ENCODE measurements at regions not wholly inside any gene's neighbourhood (a gene's known extent, or its start where the extent isn't known, plus 50 kb on each side); places are given as distances from the start of the nearest gene placed in this dataset.

DNA sequence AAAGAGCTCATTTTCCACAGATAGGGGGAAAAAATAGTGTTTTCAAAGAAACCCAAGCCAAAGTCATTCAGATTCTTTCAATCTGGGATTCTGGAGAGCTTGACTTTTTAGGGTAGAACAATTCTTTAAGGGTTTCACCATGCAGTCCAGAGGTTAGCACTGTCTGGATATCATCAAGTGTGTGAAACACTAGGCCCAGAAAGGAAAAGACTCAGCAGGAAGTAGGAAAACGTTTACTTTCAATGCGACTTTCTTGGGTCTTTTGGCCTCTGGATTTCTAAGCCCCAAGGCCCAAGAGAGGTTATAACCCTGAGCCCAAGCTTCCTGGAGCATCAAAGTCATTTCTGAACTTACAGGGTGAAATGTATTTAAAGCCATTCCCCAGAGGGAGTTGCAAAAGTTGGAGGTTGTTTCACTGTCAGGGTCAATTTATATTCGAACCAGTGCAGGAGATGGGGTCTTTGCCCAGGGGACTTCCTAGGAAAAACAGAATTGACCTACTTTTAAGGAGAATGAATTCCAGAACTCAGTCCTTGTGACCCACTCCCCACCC lies 158.0 kb downstream of the C7orf25 start:
- ChIA-PET CTCF (interaction anchor here (0.5 kb wide), 1 partner anchor 708 kb away, joined by 3 read pairs; no protein-coding TSS in a partner anchor), POLR2A (ENCODE audit: low non-redundant PET) (no interaction called here)
- DNase-seq (ENCODE audit: low spot score): no peak

DNA sequence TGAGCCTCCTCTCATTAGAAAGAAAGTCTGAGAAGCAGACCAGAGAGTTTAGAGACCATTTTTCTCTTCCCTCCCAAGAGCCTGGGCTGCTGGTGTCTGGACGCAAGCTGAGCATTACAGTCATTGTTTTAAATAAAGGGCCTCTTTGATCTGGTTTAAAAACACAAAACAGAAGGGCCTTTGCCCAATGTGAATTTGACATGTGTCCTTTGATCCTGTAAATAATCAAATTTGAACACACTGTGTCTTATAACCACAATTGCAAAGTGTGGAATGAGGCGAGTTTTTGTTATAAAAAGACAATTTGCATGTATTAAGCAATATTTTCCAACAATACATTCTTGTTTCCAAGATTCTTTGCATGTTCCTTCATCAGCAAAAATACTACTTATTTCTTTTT lies 158.5 kb downstream of the C7orf25 start:
- no peak for DNase-seq (ENCODE audit: low spot score)
- CTCF ChIA-PET: interaction anchor here (0.5 kb wide), 1 partner anchor 709 kb away, joined by 3 read pairs; no protein-coding TSS in a partner anchor
- TF ChIP-seq, protein P1, sequence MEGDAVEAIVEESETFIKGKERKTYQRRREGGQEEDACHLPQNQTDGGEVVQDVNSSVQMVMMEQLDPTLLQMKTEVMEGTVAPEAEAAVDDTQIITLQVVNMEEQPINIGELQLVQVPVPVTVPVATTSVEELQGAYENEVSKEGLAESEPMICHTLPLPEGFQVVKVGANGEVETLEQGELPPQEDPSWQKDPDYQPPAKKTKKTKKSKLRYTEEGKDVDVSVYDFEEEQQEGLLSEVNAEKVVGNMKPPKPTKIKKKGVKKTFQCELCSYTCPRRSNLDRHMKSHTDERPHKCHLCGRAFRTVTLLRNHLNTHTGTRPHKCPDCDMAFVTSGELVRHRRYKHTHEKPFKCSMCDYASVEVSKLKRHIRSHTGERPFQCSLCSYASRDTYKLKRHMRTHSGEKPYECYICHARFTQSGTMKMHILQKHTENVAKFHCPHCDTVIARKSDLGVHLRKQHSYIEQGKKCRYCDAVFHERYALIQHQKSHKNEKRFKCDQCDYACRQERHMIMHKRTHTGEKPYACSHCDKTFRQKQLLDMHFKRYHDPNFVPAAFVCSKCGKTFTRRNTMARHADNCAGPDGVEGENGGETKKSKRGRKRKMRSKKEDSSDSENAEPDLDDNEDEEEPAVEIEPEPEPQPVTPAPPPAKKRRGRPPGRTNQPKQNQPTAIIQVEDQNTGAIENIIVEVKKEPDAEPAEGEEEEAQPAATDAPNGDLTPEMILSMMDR (conservative IDR thresholded peaks at IDR 0.05; ENCODE audit: low read depth): no peak
- POLR2A ChIA-PET (ENCODE audit: low non-redundant PET): no interaction called here
- no peak overlapping the region for H3K27ac ChIP-seq

More for the DNA sequence above, 158.0 kb downstream of the C7orf25 start:
- TF ChIP-seq, protein P1 (conservative IDR thresholded peaks at IDR 0.05; ENCODE audit: low read depth): no peak
- H3K27ac ChIP-seq: no peak overlapping the region

DNA sequence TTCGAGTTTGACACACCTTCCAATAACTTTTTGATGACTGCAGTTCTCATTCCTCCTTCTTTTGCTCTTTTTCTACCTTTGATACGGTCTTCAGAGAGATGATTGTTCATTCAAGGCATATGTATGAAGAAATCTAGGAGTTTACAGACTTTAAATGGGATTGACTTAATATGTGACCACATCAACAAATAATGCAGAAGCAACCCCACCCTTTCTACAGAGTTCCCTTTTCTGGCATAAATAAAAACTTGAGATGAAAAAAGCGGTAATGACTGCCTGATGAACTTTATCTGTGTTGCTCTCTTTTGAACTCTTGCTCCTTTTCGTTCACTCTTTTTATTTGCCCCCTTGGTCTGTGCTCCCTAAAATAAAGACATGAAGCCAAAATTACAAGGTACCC lies 161.7 kb downstream of the C7orf25 start:
- TF ChIP-seq, protein P1 (conservative IDR thresholded peaks at IDR 0.05; ENCODE audit: low read depth): no peak
- no peak overlapping the region for H3K27ac ChIP-seq
- no peak for DNase-seq (ENCODE audit: low spot score)
- CTCF ChIA-PET: no interaction called here
- POLR2A ChIA-PET (ENCODE audit: low non-redundant PET): no interaction called here

DNA sequence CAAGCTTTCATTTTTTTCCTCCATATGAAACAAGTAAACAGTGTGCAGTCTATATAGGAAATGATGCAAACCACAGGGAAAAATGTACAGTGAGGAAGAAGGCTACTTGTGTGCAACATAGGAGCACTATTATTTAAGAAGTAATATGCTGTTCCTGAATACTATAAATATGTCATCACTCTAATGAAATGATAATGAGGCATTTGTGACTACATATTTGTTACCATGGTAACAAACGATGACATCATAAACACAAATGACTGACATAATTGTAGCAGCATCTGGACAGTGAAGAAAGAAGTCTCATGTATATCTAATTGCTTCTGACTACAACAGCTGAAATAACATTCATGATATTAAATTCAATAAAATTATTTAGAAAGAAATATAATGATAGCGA lies 164.8 kb downstream of the C7orf25 start:
- no peak overlapping the region for H3K27ac ChIP-seq
- ChIA-PET CTCF (no interaction called here), POLR2A (ENCODE audit: low non-redundant PET) (no interaction called here)
- TF ChIP-seq, protein P1 (conservative IDR thresholded peaks at IDR 0.05; ENCODE audit: low read depth): no peak
- no peak for DNase-seq (ENCODE audit: low spot score)

DNA sequence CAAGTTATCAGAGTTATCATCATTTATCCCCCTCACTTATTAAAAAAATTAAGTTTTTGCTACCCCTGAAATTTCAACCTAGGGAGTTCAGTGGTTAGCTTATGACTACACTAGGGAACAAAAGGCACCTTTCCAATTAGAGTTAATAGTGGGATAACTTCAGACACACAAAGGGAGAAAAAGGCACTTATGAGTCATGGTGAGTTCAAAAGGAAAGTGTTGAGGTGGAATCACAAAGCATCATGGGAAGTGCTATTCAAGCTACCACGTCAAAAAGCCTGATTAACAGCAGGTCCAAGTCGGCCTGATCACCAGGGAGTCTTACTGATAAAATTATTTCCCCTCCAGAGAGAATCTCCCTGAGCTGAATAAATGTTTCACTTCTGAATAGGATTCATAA lies 165.7 kb downstream of the C7orf25 start:
- POLR2A ChIA-PET (ENCODE audit: low non-redundant PET): no interaction called here
- H3K27ac ChIP-seq: no peak overlapping the region
- peak; percentile 20 for DNase-seq (ENCODE audit: low spot score)
- CTCF ChIA-PET: interaction anchor here (0.7 to 1.4 kb wide), 3 partner anchors 12 to 618 kb away, joined by 3 to 8 read pairs (median 5); no protein-coding TSS in a partner anchor
- TF ChIP-seq, protein P1 (conservative IDR thresholded peaks at IDR 0.05; ENCODE audit: low read depth): no peak

DNA sequence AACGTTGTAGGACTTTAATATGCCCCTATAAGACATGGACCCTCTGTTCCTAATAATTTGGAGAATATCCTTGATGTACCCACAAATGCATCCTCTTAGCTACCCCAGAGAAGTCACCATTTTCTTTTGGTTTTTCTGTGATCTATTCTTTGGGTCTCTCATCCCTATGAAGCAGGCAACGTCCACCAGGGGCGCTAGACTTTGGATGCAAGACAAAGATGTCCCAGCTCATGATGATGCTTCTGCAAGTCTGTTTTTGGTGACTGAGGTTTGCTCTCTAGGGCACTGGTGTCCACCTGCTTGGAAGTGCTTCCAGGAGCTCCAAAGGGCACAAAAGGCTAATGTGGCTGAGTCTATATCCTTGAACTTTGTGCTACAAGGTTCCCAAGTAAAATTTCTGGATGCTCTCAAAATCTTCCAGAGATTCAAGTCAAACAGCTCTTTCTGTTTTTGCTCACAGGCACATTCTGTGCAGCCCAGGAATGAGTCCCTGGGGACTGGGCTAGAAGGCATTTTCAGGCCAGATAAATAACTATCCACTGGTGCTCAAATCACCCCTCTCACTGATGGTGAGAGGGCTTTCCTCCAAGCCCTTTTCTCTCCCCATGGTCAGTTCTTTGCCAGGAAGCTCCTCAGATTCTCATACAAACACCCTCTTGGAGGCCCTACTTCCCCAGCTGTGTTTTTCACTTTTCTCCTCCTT lies 166.4 kb downstream of the C7orf25 start:
- no peak overlapping the region for H3K27ac ChIP-seq
- POLR2A ChIA-PET (ENCODE audit: low non-redundant PET): no interaction called here
- TF ChIP-seq, protein P1 (conservative IDR thresholded peaks at IDR 0.05; ENCODE audit: low read depth): peak; percentile 56
- CTCF ChIA-PET: interaction anchor here (0.6 to 1.4 kb wide), 9 partner anchors 10 to 618 kb away, joined by 3 to 8 read pairs (median 4); no protein-coding TSS in a partner anchor
- DNase-seq (ENCODE audit: low spot score): no peak

All from RWPE1 (cell line).